NOMO-1 treated with DMSO at 0.1 percent for 48 hours (cell line): ENCODE measurements at regions not wholly inside any gene's neighbourhood (a gene's known extent, or its start where the extent isn't known, plus 50 kb on each side); places are given as distances from the start of the nearest gene placed in this dataset.

Experiments
- DNase-seq: peaks from one replicate; lab custom pipeline; 2025; ENCODE audit not compliant: unreplicated experiment; lab: John Stamatoyannopoulos, UW

DNA sequence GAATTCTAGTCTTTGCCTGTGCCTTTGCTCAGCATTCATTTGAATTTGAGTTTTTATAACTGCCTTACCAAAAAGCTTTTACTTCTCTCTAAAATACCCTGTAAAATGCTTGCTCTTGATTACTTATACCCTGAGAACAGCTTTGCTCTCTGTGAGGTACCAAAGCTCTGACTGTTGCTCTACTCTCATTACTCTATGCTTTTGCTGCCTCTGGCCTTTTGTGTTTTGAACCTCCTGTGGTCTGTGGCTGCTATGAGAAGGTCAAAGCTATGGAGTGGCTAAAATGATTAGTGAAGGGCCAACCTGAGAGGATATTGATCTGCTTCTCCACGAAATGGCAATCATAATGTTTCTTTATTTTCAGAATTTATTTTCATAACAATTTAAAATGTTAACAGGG is 375.6 kb upstream of the IMPG1 start:
- DNase-seq = no peak

DNA sequence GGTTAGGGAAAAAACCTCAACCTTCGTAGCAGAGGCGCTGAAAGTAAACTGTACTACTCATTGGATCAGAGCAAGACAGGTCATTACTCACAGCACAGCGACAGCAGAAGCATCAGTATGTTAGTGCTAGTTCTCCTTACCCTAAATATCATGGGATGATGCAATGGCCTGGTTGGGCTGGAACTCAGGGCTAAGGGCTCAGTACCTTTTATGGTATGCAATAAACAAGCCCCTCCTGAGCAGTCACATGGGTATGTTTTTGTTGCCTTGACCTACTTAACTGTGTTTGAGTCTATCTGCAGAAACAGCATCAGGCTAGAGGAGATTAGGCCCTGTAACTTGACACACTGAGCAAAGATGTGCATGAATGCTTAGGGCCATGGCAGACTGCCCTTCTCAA is 369.4 kb upstream of the IMPG1 start:
- DNase-seq = peak; percentile 19

DNA sequence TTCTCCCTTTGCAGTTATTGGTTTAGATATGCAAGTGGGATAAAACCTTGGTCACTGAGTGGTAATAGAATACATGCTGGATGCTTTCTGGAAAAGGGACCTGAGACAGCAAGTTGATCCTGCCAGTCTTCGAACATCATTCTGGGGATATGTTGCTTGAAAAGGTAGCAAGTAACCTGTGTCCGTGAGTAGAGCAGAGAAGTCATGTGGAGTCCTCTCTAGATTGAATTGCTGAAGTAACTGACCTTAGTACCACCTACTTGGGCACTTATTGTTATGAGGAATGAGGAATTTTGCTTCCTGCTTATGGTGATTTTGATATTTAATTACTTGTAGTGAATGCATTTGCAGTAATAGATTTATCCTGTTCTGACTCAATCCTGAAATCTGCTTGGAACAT is 367.3 kb upstream of the IMPG1 start:
- no peak for DNase-seq

DNA sequence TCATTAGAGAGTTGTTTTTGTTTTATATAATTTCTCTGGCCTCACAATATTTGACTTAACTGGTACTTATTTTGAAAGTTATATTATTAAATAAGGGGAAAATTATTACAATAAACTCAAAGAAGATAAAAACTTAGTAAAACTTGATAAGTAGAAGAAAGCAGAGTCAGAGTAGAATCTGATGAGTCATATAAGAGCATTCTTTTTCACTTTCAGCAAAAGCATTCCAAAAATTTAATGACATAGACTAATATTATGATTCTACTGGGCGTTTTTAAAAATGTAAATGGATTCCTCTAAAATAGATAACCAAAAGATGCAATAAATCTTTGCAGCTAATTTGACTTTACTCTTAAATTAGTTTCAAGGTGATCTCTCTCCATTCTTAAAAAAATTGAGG is 366.3 kb upstream of the IMPG1 start:
- no peak for DNase-seq

DNA sequence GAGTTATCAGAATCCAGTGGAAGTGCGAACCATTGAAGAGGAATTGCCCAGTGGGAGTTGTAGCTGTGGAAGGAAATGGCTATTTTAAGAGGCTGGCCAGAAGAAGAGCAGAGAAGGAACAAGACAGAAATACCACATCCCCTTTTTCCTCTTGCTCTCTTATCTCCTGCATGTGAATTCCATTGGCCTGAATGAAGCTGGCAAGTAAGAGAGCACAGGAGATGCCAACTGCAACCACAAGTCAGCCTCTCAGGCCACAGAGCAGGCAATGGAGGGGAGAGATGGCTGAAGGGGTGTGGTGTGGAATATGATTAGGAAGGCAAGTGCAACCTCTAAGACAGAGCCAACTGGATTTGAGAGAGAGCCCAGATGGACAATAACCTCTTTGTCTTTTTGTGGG is 362.7 kb upstream of the IMPG1 start:
- DNase-seq = peak; percentile 26

DNA sequence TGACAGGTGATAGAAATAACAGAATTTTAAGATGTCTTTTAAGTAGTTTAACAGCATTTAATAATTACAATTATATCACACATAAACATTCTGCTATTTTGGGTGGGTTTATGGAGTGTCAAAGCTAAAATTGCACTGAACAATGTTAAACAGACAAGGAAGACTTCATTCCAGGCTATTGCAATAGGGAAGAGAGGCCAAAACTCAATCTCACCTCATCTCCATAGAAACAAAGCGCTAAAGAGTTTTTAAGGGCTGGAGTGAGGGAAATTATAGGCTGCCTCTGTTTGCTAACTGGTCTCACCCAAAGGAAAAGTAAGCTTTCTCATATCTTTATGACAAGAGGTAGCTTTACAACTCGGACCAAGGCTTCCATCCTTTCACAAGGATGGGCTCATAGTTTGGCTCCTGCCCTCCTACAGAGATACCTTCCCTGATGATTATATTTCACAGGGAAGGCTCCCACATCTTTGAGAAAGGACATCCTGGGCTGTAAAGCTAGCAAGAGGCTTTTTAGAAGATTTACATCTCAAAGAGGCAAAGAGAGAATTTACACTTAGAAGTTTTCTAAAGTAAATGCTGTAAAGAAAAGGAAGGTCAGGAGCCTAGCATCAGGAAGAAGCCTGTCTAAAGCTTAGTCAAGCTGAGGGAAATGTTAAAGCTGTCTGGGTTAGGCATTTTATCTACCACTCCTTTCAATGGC is 350.2 kb upstream of the IMPG1 start:
- DNase-seq = no peak

DNA sequence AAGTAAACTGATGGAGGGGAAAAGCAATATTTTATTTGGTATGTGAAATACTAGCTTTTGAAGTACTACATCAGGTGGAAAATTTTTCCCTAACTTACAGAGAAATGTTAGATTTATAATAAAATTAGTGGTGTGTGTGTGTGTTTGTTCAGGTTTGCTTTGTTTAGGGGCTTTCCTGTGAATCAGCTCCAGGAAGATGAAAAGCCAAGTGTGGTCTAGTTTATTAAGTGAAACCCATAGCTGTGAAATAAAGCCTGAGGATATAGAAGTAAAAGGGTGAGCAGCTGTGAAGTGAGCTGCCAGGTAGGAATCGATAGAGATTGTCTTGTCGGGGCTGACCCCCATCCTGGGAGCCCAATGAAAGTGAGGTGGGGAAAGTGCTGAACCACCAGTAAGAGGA is 347.6 kb upstream of the IMPG1 start:
- no peak for DNase-seq

DNA sequence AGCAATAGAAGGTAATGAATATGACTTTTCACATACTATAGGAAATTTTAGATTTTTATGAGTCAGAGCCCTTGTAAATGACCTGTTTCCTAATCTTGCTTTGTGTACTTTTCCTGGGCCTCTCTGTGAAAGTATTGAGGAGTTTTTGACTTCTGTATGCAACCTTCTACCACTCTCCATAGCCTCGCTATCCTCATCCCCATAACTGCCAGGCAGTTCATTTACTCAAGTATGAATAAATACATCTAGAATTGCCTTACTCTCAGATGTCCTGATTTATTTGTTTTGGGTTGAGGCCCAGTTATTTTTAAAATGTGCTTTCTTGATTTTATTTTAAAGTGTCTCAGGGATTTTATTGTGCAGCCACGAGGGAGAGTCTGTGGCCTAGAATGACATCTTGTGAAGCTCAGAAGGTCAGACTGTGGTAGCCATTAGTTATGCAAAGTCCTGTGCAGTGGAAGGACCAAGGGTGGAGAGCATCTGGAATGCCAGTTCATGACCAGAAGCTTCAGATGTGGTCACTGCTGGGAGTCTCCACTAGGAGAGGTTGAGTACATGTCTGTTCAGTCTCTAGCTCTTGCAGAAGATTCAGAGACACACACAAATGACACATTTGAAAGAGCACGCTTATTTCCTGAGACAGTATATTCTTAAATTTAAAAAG is 346.2 kb upstream of the IMPG1 start:
- no peak for DNase-seq

DNA sequence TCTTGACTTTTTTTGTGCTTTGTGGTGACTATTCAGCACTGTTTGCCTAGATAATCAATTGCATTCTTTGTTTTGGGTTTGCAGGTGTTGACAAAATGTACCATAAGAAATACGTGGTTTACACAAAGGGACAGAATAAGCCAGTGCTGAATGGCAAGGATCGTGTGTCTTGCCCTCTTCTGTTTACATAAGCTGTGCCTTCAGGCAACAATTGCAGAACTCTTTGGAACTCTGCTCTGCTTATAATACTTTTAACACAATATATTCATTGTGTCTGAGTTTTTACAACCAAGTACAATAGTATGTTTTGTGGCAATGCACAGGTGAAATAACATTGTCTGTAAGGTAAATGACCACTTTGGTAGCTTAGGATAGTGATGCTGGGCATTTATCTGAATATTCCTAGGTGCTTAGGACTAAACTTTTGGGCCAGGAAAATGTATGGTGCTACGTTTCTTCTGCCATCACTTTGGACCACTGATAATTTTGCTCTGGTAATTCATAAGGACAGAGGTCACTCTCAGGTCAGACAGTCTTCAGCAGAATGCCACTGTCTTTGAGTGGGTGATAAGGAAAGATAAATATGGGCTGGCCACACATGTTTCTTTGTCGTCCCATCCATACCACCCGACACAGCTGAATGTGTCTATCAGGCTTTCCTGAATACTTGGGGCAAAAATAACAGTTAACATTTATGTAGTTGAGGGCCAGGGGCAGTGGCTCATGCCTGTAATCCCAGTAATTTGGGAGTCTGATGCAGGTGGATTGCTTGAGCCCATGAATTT is 344.6 kb upstream of the IMPG1 start:
- DNase-seq = no peak

DNA sequence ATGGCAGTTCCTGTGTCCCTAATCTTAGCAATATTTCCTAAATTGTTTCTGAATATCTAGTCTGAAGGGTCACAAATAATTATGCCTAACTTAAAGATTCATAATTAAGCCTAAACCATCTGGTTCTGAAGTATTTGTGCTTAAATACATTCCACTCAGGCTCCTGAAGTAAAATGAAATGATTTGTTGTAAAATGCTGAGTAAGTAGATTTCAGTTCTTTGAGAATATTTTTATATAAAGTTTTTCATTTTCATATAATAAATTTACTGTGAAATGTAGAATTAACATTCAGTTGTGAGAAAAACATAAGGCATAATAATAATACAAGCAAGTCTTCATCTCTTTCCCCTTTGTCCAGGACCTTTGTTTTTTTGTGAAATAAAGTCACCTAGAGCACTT is 330.6 kb upstream of the IMPG1 start:
- no peak for DNase-seq

DNA sequence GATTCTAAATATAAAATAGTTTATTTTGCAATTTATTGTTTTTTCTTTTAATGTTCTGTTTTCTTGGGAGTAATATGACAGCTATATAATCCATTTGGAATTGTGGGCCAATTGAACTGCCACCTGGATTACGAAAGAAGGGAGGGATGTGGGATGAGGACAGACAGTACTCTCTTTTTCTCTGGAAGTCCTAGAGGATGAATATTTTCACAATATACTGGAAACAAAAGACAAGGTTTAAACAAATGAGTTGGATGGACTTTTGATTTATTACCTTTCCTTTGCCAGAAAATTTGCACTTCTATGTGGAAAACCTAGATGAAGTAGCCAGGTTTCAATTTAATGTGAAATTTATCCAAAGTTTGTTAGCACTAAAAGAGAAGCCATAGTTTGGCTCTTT is 325.5 kb upstream of the IMPG1 start:
- DNase-seq = no peak

DNA sequence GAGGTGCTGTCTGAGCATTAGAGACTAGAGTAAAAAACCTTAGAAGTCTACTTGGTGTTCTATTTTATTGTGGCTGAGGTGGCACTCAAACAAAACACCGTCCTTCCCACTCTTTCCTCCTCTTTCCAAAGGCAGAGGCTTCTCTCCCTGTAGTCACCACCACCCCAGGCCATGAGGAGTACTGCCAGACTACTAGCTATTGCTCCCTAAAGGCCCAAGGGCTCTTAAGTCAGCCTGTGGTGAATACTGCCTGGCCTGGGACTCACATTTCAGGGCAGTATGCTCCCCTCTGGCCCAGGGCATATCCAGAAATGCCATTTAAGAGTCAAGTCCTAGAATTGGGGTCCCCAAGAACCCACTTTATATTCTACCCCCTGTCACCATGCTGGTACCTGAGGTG is 309.7 kb upstream of the IMPG1 start:
- DNase-seq = no peak

DNA sequence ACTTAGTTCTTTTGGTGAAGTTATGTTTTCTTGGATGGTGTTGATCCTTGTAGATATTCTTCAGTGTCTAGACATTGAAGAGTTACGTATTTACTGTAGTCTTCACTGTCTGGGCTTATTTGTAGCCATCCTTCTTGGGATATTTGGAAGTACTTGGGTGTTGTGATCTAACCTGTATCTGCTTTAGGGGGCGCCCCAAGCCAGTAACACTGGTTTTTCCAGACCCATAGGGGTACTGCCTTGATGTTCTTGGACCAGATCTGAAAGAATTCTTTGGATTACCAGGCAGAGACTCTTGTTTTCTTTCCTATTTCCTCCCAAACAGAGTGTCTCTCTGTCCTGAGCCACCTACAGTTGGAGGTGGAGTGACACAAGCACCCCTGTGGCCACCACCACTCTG is 309.1 kb upstream of the IMPG1 start:
- no peak for DNase-seq

DNA sequence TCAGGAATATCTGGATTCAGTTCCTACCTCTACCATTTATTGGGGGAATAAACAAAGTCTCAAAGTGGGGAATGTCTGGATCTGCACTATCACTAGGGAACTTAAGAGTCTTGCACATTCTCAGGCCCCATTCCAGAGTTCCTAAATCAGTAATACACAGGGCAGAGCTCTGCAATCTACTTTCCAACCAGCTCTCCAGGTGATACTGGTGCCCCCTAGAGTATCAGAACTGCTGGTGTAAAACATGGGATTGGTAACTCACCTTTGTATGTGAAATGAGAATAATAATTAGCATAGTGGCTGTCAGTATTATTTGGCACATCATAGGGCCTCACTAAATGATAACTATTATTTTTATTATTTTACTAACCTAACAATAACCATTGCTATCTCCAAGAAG is 278.8 kb upstream of the IMPG1 start:
- DNase-seq = peak; percentile 2

DNA sequence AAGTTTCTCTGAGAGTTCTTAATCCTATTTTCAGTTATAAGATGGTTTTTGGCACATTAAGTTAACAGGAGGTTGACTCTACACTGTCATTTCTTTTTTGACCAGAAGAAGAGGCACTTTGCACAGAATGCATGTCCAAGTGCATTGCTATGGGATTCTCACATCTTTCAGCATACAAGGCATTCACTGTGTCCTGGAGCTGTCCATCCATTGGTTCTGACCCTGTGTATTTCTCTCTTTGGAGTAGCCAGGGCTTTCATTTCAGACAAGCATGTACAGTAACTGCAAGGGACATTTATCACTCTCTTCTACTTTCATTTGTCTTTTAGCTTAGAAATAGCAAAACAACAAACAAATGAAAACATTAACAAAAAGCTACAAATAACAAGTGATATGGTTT is 275.1 kb upstream of the IMPG1 start:
- no peak for DNase-seq

DNA sequence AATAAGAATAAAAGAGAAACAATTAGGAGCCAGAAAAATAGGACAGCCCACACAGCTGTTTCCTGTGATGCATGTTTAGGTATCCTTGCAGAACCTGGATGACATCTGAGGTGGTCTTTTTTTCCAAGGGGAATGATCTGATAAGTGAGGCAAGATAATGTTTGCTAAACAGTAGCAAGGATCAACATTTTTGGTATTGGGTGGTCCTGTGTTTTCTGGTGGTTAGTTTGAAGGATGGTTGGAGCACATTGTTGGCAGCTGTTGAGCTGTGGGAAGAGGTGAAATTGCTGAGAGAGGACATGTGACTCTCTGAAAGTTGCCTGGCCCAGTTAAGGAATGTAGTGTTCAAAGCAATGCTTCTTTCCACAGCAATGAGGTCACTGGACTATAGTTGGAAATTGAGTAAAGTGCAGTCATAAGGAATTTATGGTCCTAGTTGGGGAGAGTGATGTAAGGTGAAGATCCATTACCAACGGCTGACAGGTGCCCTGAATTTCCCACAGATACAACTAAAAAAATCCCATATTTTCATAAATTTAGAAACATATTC is 270.2 kb upstream of the IMPG1 start:
- no peak for DNase-seq

DNA sequence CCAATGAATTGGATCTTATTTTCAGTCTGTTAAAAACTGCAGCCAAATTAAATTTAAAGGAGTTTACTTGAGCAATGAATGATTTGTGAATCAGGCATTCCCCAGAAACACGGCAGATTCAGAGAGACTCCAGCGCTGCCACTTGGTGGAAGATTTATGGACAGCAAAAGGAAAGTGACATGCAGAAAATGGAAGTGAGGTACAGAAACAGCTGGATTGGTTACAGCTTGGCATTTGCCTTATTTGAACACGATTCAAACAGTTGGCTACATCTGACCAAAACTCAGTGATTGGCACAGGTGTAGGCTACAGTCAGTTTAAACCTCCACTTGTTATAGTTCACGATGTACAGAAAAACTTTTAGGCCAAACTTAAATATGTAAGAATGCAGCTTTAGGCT is 257.6 kb upstream of the IMPG1 start:
- no peak for DNase-seq

DNA sequence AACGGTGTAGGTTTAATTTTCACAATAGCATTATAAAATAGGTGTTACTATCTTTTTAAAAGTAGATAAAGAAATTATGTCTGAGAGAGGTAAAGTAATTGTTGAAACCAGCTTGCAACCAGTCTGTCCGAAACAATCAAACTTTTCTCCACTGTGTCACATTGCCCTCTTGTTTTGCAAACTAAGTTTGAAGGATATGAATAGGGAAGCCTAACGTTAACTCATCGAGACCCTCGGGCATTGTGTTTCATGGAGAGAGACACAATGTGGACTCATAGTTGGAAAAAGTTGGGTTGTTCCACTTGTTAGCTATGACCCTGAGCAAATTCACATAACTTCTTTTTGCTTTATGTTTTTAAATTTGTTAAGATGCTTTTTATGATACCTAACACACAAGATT is 254.4 kb upstream of the IMPG1 start:
- DNase-seq = no peak
